ENCODE measurements at regions not wholly inside any gene's neighbourhood (a gene's known extent, or its start where the extent isn't known, plus 50 kb on each side); places are given as distances from the start of the nearest gene placed in this dataset.

- TF ChIP-seq GATA3 (IDR thresholded peaks at IDR 0.05; ENCODE audit: low read depth, low read length) (no peak), GATA2 (IDR thresholded peaks at IDR 0.05; ENCODE audit: low read depth, low read length) (no peak)
Measured at GRCh38 chr22:27452922-27453321, 348.6 kb downstream of the MN1 start.
